SK-MEL-5 (cell line): ENCODE measurements at regions not wholly inside any gene's neighbourhood (a gene's known extent, or its start where the extent isn't known, plus 50 kb on each side); places are given as distances from the start of the nearest gene placed in this dataset.

ENCODE experiments used
- DNase-seq: peaks from one replicate; pipeline ENCODE4 v3.0.0-alpha.2; 2016; ENCODE audit warnings: low read depth, low spot score
- in situ Hi-C: cut with HindIII; loops from 2 replicates; pipeline ENCODE4 v1.10.0; 2016; ENCODE audit warnings: low sequenced_read_pairs, high pct_unique_total_duplicates, low pct_unique_long_range_greater_than_20kb

DNA sequence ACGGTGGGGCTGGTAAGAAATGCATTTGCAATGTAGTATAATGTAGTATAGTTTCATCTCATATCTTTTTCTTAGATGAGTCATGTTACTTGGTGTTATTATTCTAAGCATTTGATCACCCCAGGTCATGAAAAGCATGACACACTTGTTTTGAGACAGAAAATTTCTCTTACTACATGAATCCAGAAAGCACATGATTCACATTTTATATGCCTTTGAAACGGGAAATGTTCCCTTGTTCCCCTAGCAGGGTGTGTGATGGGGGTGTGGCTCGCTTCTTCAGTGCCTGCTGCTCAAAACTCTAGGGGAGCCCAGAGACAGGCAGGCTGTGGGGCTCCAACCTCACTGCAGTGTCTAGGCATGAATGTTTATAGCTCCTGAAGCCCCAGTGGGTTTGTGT lies 116.0 kb upstream of the RAB27B start:
- DNase-seq = no peak
- in situ Hi-C loops = no loop called here

DNA sequence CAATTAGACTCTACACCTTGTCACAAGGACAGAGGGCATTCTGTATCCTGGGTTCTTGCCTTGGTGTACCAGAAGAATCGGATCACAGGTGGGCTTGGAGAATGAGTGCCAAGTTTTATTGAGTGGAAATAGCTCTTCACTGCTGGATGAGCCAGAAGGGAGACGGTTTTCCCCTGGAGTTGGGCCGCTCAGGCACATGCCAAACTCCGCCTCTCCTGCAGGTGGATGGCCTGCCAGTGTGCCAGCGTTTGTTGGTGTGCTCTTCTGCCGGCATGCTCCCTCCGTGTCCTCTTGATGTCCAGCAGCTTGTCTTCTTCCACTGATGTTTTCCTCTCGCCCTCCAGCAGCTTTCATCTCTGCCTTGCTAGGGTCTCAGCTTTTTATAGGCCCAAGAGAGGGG lies 115.5 kb upstream of the RAB27B start:
- in situ Hi-C loops = no loop called here
- no peak for DNase-seq

DNA sequence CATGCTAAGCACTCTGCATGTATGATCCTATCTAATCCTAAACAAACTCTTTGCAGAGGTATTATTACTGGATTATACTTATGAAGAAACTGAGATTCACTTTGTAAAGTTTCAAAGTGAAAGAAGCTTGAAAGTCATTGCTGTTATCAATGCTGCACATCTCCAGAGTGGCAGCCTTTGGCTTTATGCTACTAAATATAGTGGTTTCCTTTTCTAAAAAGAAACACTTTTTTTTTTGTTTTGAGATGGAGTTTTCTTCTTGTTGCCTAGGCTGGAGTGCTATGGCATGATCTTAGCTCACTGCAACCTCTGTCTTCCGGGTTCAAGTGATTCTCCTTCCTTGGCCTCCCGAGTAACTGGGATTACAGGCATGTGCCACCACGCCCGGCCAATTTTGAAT lies 114.9 kb upstream of the RAB27B start:
- in situ Hi-C loops = no loop called here
- no peak for DNase-seq

DNA sequence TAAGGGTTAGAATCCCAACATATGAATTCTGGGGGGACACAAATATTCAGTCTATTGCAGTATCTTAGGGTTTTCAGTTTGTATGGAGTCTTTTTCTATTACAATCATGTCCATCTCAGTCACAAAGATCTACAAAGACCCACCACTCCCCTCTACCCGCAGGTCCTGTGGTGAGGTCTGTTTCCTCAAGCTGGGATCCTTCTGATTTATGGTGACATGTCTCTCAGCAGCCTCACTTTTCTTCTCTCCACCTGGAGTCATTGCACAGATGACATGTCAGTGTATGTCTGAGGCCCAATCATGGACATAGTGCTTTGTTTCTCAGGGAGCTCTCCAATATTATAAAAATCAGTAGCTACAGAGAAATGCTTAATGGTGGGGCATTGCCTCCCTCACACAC lies 113.4 kb upstream of the RAB27B start:
- in situ Hi-C loops = no loop called here
- no peak for DNase-seq

DNA sequence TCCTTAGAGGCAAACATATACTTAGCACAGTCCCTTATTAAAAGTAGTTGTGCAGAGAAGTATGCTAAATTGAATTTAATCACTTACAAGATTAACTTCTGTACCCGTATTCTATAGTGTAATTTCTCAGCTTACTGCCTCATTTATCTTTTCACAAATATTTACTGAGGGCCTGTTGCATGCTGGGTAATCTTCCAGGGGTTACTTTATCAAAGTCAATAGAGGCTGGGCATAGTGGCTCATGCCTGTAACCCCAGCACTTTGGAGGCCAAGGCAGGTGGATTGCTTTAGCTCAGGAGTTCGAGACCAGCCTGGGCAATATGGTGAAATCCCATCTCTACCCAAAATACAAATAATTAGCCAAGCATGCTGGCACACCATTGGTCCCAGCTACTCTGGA lies 111.7 kb upstream of the RAB27B start:
- DNase-seq = no peak
- in situ Hi-C loops = no loop called here

DNA sequence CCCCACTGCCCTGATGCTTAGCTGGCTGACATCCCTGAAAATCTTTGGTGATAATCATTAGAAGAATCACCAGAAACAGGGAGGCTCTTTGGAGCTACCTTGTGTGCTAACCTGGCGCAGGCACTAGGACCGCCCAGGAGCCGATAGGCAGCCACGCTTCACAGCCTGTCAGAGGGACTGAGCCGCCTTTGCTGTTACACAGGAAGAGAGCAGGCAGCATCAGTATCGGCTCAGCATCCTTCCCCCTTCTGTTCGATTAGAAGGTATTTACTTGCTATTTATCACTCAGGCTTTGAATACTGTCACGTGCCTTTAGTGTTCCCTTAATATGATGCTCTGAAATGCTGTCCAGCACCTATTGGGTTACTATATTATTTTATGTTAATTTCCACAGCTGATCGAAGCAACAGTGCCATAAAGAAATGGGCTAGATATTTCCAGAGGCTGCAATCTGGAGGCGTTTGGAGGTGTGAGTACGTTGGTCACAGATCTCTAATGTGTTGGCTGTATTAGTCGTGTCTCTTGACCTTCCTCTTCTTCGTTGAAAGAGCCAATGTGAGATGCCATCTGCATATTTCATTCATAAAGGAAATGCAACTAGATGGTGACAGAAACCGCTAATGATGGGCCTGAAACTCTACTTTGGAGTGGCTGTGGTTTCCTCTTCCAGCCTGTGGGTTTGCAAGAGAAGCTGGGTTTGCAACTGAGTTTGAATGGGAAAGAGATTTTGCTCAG lies 110.4 kb upstream of the RAB27B start:
- in situ Hi-C loops = no loop called here
- no peak for DNase-seq

DNA sequence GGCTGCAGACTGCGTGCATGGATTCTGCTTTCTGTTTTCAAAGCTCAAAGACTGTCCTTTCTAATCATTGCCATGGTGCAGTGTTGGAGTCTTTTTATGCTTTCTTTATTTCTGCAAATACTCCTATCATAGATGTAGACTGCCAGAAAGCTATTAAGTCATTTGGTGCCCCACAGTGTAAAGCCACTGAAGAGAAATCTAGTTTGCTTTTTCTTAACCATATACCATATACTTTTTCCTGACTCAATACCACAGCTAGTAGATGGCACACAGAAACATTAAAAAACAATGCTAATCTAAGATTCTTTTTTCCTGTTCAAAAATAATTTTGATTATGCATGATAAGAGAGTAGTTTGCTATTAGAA lies 109.9 kb upstream of the RAB27B start:
- in situ Hi-C loops = no loop called here
- no peak for DNase-seq

DNA sequence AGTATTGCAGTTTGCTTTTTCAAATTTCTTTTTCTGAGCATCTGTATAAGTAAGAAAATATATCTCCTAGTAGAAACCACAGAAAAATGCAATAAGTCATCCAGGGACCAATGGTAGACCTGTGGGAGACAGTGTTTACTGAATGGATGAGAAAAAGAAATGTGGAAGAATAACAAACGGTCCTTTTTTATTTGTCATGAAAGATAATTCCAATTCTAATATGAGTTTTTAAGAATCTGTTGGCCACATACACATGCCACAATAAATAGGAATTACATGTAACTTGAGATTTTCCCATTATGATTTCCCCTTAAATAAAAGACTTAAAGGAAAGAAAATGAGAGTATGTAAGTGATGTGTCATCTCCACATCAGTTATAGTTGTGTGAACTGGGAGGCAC lies 107.7 kb upstream of the RAB27B start:
- in situ Hi-C loops = no loop called here

DNA sequence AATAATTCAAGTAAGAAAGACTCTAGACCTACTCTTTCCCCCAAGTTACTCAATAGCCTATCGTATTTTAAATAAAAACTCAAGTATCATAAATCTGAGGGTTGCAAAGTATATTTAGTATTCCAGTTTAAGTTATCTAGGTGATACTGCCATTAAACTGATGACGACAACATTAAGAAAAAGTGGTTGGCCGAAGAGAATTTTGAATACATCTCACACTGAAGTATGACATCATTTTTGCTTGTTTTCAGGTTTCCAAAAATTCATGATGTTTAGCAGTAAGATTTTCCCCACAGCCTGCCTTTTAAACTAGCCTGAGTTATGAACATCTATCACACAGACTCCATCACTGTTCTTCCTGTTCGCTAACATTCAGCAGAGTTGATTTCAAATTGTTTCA lies 102.1 kb upstream of the RAB27B start:
- in situ Hi-C loops = no loop called here
- no peak for DNase-seq

More for the DNA sequence above, 107.7 kb upstream of the RAB27B start:
- DNase-seq = no peak

DNA sequence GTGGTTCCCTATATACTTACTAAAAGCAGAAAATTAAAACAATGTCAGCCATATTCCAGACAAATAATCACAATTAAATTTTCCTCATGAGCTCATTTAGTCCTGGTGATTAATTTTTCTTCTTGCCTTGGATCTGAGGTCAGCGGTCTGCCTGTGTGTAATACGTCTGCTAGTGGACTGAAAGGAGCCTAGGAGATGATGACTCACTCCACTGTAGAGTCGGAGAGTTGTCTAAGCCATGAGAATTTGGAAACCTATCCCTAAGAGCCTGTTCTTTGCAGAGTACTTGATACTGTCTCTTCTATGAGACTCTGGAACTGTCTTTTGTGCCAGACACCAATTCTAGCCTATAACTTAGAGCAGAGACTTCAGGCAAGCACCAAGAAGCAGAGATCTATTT lies 94.2 kb upstream of the RAB27B start:
- in situ Hi-C loops = no loop called here
- no peak for DNase-seq

DNA sequence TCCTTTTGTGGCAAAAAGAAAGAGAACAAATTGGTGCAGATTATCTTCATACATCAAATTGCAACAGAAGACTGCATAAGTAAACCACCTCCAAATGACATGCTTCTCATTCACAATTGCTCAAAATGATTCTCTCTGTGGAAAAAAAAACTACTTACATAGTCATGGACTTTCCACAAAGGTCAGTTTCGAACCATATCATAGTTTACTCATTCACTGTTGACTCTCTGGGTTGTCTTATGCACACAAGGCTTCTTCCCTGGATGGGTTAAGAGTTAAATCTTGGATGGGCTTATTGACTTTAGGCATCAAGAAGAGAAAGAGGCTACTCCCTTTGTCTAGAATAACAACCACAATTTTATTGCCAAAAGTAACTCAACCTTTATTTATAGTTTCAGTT lies 91.3 kb upstream of the RAB27B start:
- in situ Hi-C loops = no loop called here
- DNase-seq = no peak

DNA sequence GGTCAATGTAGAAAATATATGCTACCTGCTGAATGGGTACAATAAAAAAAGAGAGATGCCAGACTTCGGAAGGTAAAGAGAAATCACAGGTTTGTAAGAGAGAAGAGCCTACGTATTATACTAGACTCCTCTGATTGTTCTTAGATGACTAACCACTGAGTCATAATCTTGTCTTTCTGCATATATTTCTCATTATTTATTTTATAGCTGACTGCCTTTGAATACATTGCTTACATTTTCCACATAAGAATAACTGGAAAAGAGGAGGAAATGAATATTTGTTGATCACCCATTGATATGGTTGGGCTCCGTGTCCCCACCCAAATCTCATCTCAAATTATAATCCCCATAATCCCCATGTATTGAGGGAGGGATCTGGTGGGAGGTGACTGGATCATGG lies 90.3 kb upstream of the RAB27B start:
- no peak for DNase-seq
- in situ Hi-C loops = no loop called here

DNA sequence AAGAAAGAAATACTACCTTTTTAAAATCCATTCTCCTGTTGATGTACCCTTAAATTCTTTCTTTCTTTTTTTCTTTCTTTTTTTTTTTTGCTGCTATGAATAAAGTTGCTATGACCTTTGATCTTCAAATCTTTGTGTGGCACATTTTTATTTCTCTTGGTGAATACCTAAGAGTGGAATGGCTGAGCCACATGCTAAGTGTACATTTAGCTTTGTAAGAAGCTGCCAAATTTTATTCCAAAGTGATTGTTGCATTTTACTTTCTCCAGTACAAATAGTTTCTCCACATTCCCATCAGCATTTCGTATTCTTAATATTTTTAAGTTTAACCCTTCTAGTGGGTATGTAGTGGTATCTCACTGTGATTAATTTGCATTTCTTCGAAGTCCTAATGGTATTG lies 88.8 kb upstream of the RAB27B start:
- in situ Hi-C loops = no loop called here
- no peak for DNase-seq

DNA sequence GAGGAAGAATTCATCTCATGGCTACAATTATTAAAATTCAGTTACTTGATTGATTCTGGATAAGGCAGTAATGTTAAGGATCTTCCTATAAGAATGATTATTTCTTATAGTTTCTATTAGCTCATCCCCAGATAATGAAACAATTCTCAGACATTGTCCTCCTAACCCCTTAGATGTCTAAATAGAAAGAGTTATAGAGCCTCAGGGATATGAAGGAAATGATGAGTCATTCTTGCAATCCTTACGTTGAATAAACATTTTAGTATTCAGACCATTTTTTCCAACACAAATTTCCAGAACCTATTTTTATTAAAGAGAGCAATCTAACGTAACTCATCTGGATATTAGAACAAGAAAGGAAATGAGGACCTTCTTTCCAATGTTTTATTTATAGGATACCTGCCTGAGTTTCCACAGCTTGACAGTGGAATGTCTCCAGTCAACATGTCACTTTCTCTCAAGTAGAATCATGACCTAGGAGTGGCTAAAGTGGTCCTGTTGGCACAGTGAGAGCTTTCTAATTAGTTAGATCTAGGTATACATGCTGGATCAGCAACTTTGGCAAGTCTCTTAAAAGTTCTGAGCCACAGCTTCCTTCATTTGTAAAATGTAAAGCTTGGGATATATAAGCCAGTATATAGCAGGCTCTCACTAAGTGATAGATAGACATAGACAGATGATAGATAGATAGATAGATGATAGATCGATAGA lies 88.0 kb upstream of the RAB27B start:
- in situ Hi-C loops = no loop called here
- DNase-seq = no peak

DNA sequence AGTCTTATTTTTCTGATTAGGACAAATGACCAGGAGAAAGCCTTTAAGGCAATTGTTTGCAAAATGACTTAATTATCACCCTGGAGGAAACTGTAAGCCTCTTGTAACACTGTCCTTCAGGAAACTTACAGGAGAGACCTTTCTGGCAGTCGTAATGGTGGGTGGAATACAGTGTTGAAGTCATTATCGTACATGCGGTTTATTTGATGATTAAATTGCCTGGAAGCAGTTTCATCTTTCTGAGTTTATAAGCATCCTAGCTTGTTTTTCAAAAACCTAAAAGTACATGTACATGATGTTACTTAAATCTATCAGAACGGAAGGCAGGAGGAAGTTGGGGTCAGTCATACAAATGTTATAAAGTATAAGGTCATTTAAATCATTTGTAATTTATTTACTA lies 86.2 kb upstream of the RAB27B start:
- in situ Hi-C loops = no loop called here
- DNase-seq = no peak

DNA sequence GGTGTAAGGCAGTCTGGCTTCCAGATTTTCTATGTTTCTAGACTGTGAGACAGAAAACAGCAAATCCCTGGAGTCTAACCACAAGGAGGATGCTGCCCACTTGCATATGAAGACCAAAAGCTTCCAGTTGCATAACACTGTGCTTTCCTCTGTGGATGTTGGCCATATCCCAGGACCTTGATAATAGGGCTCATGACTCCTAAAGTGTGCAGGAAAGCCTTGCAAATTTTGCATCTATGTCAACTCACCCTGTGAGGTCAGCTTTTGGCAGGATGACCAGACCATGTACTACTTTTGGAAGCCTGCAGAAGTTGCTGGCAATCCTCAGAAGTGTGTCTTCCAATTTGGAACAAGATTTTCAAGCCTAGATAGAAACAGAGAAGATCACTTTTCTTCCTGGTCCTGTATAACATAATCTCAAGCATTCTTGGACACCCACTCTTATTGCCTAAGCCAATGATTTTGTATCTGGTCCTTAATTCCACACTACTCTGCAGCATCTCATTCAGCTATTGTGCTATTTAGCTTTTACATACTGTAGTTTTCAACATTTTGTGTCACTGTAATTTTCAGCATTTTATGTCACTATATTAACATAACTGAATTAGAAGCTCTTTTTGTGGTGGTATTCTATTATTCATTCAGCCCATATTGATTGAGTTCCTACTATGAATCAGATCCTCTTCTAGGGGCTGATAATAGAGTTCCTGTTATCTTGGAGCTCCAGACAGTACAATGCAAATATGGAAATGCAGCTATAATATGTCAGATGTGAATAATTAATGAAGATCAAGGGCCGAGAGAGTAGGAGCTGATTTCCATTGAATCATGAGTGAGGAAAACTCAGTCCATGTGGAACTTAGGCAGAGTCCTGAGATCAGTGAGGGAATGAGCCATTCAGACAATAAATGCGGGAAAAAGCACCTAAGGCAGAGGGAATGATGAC lies 85.3 kb upstream of the RAB27B start:
- in situ Hi-C loops = no loop called here
- DNase-seq = no peak

DNA sequence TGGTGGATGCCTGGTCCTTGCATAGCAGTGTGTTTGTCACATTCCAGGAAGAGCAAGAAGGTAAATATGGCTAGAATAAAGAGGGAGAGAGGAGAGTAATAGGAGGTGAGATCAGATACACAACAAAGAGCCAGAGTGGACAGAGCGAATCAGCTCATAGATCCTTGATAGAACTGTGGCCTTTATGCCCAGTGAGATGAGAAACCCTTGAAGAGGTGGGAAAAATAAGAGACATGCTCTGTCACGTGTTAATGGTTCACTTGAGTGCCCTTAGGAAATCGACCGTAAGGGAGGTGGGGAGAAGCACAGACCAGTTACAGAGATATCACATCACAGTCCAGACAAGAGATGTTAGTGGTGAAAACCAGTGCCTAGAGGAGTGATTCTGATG lies 84.7 kb upstream of the RAB27B start:
- no peak for DNase-seq

DNA sequence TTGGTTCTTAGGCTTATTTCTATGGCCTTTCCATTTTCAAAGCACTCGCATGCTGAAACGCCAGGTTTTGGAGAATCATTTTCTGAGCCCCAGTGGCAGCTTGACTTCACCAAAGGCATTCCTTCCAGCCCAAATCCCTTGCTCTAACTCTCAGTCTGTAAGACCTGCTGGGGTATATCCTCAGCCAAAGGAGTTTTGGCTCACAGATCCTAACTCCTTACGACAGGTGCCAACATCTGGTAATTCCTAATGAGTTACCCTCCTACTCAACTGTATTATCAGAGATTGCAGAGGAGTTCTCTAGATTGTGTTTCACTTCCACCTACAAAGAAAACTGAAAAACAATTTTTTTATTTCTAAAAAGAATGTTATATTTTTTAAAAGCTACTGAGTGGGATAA lies 79.0 kb upstream of the RAB27B start:
- no peak for DNase-seq

More for the DNA sequence above, 84.7 kb upstream of the RAB27B start:
- in situ Hi-C loops = no loop called here

More for the DNA sequence above, 79.0 kb upstream of the RAB27B start:
- in situ Hi-C loops = no loop called here
